Bronchial epithelial cell (primary cell): ENCODE measurements at regions not wholly inside any gene's neighbourhood (a gene's known extent, or its start where the extent isn't known, plus 50 kb on each side); places are given as distances from the start of the nearest gene placed in this dataset.
"Not testable (repeated sequence)": the region's sequence is repeated elsewhere in the genome, so short reads cannot be mapped to it uniquely, and the experiment has no call there.

Source experiments
- DNase-seq: peaks from one replicate; pipeline ENCODE4 v3.0.0-alpha.2; 2010; ENCODE audit warnings: low read depth
- FAIRE-seq: peaks from 2 replicates; lab custom pipeline; 2011; peaks lifted over from hg19 to GRCh38; lab: Jason Lieb, UNC
- H3K27me3 ChIP-seq: 2 replicates; pipeline ENCODE4 v1.5.1; 2011; ENCODE audit warnings: low read length; ENCODE audit not compliant: control insufficient read depth, insufficient read depth
- H3K36me3 ChIP-seq: 2 replicates; pipeline ENCODE4 v1.5.1; 2011; ENCODE audit warnings: low read length; ENCODE audit not compliant: control insufficient read depth, insufficient read depth
- H3K4me3 ChIP-seq: 2 replicates; pipeline ENCODE4 v1.5.1; 2011; ENCODE audit warnings: mild to moderate bottlenecking, low read depth, low read length, control low read depth
- TF ChIP-seq, protein P1 (sequence below): IDR thresholded peaks from 2 replicates; pipeline ENCODE4 v1.5.1; 2011; ENCODE audit warnings: mild to moderate bottlenecking, moderate library complexity, low read length, control low read depth, inconsistent platforms; ENCODE audit not compliant: insufficient read depth, severe bottlenecking

DNA sequence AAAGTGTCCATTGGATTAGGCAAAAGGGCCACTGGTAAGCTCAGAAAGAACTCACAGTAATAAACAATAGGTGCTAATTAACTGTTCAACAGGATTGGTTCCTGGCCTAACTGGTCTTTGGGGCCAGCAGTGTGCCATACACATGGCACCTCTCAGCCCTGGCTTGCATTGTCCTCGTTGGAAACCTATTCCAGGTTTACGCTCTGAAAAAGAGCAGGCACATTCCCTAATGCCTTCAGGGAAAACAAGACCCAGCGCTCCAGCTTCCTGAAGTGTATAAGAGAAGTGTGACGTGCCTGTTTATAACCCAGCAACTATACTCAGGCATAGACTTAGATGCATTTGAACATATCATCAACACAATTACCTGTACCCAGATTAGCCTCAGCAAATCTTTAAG lies 51.9 kb upstream of the RBM47 start:
- TF ChIP-seq, protein P1, sequence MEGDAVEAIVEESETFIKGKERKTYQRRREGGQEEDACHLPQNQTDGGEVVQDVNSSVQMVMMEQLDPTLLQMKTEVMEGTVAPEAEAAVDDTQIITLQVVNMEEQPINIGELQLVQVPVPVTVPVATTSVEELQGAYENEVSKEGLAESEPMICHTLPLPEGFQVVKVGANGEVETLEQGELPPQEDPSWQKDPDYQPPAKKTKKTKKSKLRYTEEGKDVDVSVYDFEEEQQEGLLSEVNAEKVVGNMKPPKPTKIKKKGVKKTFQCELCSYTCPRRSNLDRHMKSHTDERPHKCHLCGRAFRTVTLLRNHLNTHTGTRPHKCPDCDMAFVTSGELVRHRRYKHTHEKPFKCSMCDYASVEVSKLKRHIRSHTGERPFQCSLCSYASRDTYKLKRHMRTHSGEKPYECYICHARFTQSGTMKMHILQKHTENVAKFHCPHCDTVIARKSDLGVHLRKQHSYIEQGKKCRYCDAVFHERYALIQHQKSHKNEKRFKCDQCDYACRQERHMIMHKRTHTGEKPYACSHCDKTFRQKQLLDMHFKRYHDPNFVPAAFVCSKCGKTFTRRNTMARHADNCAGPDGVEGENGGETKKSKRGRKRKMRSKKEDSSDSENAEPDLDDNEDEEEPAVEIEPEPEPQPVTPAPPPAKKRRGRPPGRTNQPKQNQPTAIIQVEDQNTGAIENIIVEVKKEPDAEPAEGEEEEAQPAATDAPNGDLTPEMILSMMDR = no peak
- FAIRE-seq (no peak), DNase-seq (no peak)
- Histone ChIP-seq H3K27me3 (no peaks in the 10 kb centered on the region), H3K4me3 (no peak overlapping the region), H3K36me3 (no peaks in the 10 kb centered on the region)

DNA sequence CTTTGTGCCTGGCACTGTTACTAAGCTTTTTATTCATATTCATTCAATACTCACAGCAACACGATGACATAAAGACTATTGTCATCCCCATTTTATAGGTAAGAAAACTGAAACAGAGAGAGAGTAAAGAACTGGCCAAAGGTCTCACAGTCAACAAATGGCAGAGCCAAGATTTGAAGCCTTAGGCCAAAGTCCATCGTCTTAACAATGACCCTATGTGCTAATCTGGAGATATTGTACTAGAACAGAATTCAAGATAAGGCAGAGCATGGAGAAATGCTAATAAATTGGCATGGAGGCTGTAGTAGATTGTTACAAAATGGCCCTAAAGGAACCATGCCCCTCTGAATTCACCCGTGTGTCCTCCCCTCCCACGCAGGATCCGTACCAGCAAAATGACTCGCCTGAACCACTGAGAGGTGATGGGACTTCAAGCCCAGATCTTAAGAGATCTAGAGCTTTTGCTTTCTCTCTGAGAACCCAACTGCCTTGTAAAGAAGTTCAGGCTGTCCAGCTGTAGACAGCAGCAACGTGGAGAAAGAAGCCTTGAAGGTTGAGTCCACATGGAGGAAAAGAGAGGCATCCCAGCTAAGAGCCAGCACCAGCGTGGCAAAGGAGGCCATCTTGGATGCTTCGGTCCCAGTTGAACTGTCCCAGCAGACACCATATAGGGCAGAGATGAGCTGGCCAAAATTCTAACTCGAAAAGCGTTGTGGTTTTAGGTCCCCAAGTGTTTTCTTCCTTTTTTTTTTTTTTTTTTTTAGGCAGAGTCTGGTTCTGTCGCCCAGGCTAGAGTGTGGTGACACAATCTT lies 52.8 kb upstream of the RBM47 start:
- TF ChIP-seq, protein P1 = no peak
- Histone ChIP-seq H3K4me3 (no peak overlapping the region), H3K27me3 (no peaks in the 10 kb centered on the region), H3K36me3 (no peaks in the 10 kb centered on the region)
- FAIRE-seq (no peak), DNase-seq (no peak)

DNA sequence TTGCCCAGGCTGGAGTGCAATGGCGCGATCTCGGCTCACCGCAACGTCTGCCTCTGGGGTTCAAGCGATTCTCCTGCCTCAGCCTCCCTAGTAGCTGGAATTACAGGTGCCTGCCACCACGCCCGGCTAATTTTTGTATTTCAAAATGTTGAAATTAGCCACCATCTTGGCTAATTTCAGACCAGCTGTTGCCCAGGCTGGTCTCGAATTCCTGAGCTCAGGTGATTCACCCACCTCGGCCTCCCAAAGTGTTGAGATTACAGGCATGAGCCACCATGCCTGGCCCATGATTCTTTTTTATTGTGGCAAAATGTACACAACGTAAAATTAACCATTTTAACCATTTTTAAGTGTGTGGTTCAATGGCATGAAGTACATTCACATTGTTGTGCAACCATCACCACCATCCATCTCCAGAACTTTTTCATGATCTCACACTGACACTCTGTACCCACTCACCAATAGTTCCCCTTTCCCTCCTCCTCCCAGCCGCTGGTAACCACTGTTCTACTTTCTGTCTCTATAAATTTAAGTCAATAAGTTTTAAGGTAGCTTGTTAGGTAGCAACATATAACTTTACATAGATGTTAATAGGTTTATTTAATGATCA lies 54.0 kb upstream of the RBM47 start:
- not testable (repeated sequence) for H3K4me3 ChIP-seq, H3K27me3 ChIP-seq, H3K36me3 ChIP-seq, FAIRE-seq
- peak; percentile 33 for DNase-seq

DNA sequence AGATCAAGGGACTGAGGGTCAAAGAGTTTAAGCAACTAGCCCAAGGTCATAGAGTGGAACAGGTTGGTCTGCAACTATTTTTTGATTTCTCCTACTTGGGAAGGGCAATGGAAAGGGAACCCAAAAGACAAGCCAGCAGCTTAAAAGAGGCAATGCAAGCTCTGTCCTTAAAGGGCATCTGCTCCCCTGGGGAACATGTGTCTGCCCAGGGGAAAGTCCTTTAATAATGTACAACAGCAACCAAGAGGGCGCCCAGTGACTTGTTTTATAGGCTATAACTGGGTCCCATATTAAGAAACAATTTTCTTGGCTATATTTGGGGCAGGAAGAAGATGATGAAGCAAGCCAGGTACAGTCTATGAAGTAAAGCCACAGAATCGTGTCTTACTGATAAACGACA lies 54.7 kb upstream of the RBM47 start:
- TF ChIP-seq, protein P1 = no peak

DNA sequence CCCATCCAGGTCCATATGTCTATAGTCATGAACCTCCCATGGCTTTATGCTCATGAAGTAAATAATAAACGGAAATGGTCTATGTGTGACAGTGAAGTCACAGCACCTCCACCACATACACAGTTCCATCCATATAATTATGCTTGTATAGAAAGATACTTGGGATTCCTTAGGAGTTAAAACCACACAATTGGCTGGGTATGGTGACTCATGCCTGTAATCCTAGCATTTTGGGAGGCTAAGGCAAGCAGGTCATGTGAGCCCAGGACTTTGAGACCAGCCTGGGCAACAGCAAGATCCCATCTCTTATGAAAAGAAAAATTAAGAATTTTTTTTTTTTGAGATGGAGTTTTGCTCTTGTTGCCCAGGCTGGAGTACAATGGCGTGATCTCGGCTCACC lies 55.6 kb upstream of the RBM47 start:
- no peaks in the 10 kb centered on the region for H3K36me3 ChIP-seq
- no peak overlapping the region for H3K4me3 ChIP-seq
- no peaks in the 10 kb centered on the region for H3K27me3 ChIP-seq
- TF ChIP-seq, protein P1 = no peak
- DNase-seq = peak; percentile 68
- no peak for FAIRE-seq

More for the DNA sequence above, 54.7 kb upstream of the RBM47 start:
- no peak overlapping the region for H3K4me3 ChIP-seq
- no peak for DNase-seq
- FAIRE-seq = no peak
- H3K27me3 ChIP-seq = no peaks in the 10 kb centered on the region
- H3K36me3 ChIP-seq = no peaks in the 10 kb centered on the region

DNA sequence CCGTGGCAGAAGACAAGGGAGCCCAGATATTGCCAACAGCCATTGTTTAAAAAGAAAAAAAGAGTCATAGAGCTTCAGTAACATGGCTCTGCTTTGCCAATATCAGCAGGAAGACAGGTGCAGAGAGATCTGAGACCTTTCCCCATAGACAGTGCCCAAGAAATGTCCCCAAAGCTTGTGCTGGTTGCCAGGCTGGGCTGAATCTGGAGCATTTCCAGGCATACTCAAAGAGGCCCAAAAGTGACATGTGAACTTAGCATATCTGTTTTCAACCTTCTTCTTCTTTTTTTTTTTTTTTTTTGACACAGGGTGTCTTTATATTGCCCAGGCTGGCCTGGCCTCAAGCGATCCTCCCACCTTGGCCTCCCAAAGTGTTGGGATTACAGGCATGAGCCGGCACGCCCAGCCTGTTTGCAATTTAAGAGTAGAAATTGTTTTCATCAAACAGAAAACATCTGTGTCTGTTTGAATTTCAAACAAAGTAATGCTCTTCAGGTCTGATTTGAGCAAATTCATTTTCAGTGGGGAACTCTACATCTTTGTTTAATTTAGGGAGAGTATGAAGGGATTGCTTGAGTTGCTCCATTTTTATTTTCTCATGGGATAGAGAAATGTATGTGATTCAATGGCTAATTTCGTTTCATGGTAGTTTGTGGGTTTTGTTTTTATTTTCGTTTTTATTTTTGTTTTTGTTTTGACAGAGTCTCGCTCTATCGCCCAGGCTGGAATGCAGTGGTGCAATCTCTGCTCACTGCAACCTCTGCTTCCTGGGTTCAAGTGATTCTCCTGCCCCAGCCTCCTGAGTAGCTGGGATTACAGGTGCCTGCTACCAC lies 56.6 kb upstream of the RBM47 start:
- no peak for DNase-seq
- FAIRE-seq = no peak
- TF ChIP-seq, protein P1 = no peak
- Histone ChIP-seq H3K36me3 (no peaks in the 10 kb centered on the region), H3K4me3 (no peak overlapping the region), H3K27me3 (no peaks in the 10 kb centered on the region)
